T-cell (primary cell): ENCODE measurements at regions not wholly inside any gene's neighbourhood (a gene's known extent, or its start where the extent isn't known, plus 50 kb on each side); places are given as distances from the start of the nearest gene placed in this dataset.

Experiments used
- ATAC-seq, 4 experiments: fragments of 200-7000 bp in 3 of 4; fragments of 150-1000 bp in 1 of 4; cut with Tn5 transposase; replicated peaks in 1 of 4; 1 replicate in 3 of 4; 2 replicates in 1 of 4; pipeline ENCODE4 v1.10.0; 2021; ENCODE audit warnings: moderate library complexity in 3 of 4, mild to moderate bottlenecking in 2 of 4, moderate number of reproducible peaks in 1 of 4
- CTCF ChIA-PET, 2 donors: fragments of 300-600 bp; sonication (Branson Sonifier 250); formaldehyde crosslinking; loops; one replicate each; lab custom pipeline; 2022; ENCODE audit warnings: antibody characterized with exemption in 2 of 2; lab: Charles Lee
- POLR2A ChIA-PET, 2 donors: fragments of 300-600 bp; sonication (Branson Sonifier 250); formaldehyde crosslinking; loops; one replicate each; lab custom pipeline; 2022; ENCODE audit warnings: antibody characterized with exemption in 2 of 2; lab: Charles Lee
- DNase-seq, 35 experiments: peaks; one replicate each; pipeline versions ENCODE4 v3.0.0 to v3.0.0-alpha.2; 2013 to 2023
- H3K27ac ChIP-seq: one replicate; pipeline ENCODE4 v1.5.1; 2013; ENCODE audit warnings: low read length
- H3K27me3 ChIP-seq, 2 experiments: replicated peaks in 1 of 2; 1 replicate in 1 of 2; 2 replicates in 1 of 2; pipeline versions ENCODE4 v1.6.1 to v1.7.0; 2013; ENCODE audit warnings: low read length in 1 of 2, mixed read lengths in 1 of 2; ENCODE audit not compliant: control insufficient read depth in 2 of 2, insufficient read depth in 2 of 2; ENCODE audit errors: extremely low read depth in 1 of 2
- H3K36me3 ChIP-seq, 2 donors: 1 replicate in 1 of 2; 2 replicates in 1 of 2; pipeline versions ENCODE4 v1.6.1 to v1.7.0; 2013; ENCODE audit warnings: low read length in 1 of 2; ENCODE audit not compliant: control insufficient read depth in 2 of 2, insufficient read depth in 1 of 2; ENCODE audit errors: extremely low read depth in 1 of 2
- H3K4me1 ChIP-seq, 2 experiments: 1 replicate in 1 of 2; 2 replicates in 1 of 2; pipeline versions ENCODE4 v1.6.1 to v1.7.0; 2013; ENCODE audit warnings: low read length in 2 of 2, mixed read lengths in 1 of 2; ENCODE audit not compliant: insufficient read depth in 2 of 2, control insufficient read depth in 1 of 2; ENCODE audit errors: extremely low read depth in 1 of 2
- H3K4me3 ChIP-seq, 2 donors: 1 replicate in 1 of 2; 2 replicates in 1 of 2; pipeline versions ENCODE4 v1.5.1 to v1.7.0; 2013; ENCODE audit warnings: mild to moderate bottlenecking in 2 of 2, low read length in 1 of 2, moderate library complexity in 1 of 2; ENCODE audit not compliant: control insufficient read depth in 1 of 2; ENCODE audit errors: extremely low read depth in 1 of 2
- H3K9me3 ChIP-seq: 2 replicates; pipeline ENCODE4 v1.7.0; 2013
- H3K27ac Mint-ChIP-seq, 2 donors: one replicate each; pipeline ENCODE4 v1.8.0; 2020 to 2021; ENCODE audit warnings: mild to moderate bottlenecking in 2 of 2, mixed read lengths in 2 of 2
- H3K27me3 Mint-ChIP-seq, 2 donors: one replicate each; pipeline ENCODE4 v1.8.0; 2021 to 2022; ENCODE audit warnings: mixed read lengths in 2 of 2
- H3K36me3 Mint-ChIP-seq: one replicate; pipeline ENCODE4 v1.8.0; 2021; ENCODE audit warnings: mixed read lengths
- H3K4me1 Mint-ChIP-seq, 3 donors: one replicate each; pipeline ENCODE4 v1.8.0; 2020 to 2022; ENCODE audit warnings: mixed read lengths in 3 of 3, mild to moderate bottlenecking in 1 of 3
- H3K4me3 Mint-ChIP-seq, 3 donors: one replicate each; pipeline ENCODE4 v1.8.0; 2020 to 2022; ENCODE audit warnings: mild to moderate bottlenecking in 3 of 3, mixed read lengths in 3 of 3, moderate library complexity in 3 of 3
- H3K9me3 Mint-ChIP-seq, 3 donors: one replicate each; pipeline ENCODE4 v1.8.0; 2020 to 2022; ENCODE audit warnings: mixed read lengths in 3 of 3
- WGBS: methylation state at CpG from one replicate; pipeline ENCODE4 v1.1.5; 2013; ENCODE audit warnings: missing lambda C conversion rate; ENCODE audit not compliant: insufficient coverage; 5-methylcytosine and 5-hydroxymethylcytosine counted together

- CTCF ChIA-PET = no interaction called here
- DNase-seq = no peak
- peaks cover 0 to 11% (median 0%) of the 10 kb centered on the region in 3 donors for H3K4me1 Mint-ChIP-seq
These were observed 56.4 kb downstream of the MYCN start for GRCh38 chr2:15996536-15997423.

More at GRCh38 chr2:15996536-15997423, 56.4 kb downstream of the MYCN start:
- Histone ChIP-seq H3K36me3 (no peaks in the 10 kb centered on the region), H3K4me3 (no peak overlapping the region), H3K27me3 (peaks cover 0 to 3% of the 10 kb centered on the region in 2 experiments), H3K27ac (no peak overlapping the region), H3K4me1 (no peaks in the 10 kb centered on the region), H3K9me3 (no peaks in the 10 kb centered on the region)
- Mint-ChIP-seq H3K27ac (no peak overlapping the region), H3K9me3 (no peaks in the 10 kb centered on the region), H3K4me3 (no peak overlapping the region), H3K36me3 (no peaks in the 10 kb centered on the region), H3K27me3 (peaks cover 0 to 7% of the 10 kb centered on the region in 2 donors)
- POLR2A ChIA-PET = no interaction called here
- 70% methylated on average over 5 of the region's 10 CpGs for WGBS
- ATAC-seq = no peak
